Activated CD8-positive, alpha-beta T cell treated with anti-CD3 and anti-CD28 coated beads, Interleukin-2, amount 10 ng/mL, durations not matched to agents 7 days and 5 days (primary cell): ENCODE measurements at regions not wholly inside any gene's neighbourhood (a gene's known extent, or its start where the extent isn't known, plus 50 kb on each side); places are given as distances from the start of the nearest gene placed in this dataset.
"Not testable (repeated sequence)": the region's sequence is repeated elsewhere in the genome, so short reads cannot be mapped to it uniquely, and the experiment has no call there.

Experiments
- ATAC-seq: fragments of 150-1000 bp; cut with Tn5 transposase; one replicate; pipeline ENCODE4 v1.10.0; 2021; ENCODE audit warnings: moderate library complexity
- CTCF ChIA-PET: fragments of 350-600 bp; sonication (Branson Sonifier 250); formaldehyde crosslinking; loops from one replicate; lab custom pipeline; 2021; ENCODE audit warnings: antibody characterized with exemption; lab: Charles Lee
- POLR2A ChIA-PET: fragments of 350-600 bp; sonication (Branson Sonifier 250); formaldehyde crosslinking; loops from one replicate; lab custom pipeline; 2021; ENCODE audit warnings: antibody characterized with exemption; lab: Charles Lee
- DNase-seq: peaks from one replicate; pipeline ENCODE4 v3.0.0-alpha.2; 2020
- H3K27ac Mint-ChIP-seq: one replicate; pipeline ENCODE4 v1.8.0; 2021; ENCODE audit warnings: mild to moderate bottlenecking, mixed read lengths
- H3K27me3 Mint-ChIP-seq: one replicate; pipeline ENCODE4 v1.8.0; 2021; ENCODE audit warnings: low read depth, mixed read lengths
- H3K36me3 Mint-ChIP-seq: one replicate; pipeline ENCODE4 v1.8.0; 2021; ENCODE audit warnings: low read depth, mixed read lengths
- H3K4me1 Mint-ChIP-seq: one replicate; pipeline ENCODE4 v1.8.0; 2021; ENCODE audit warnings: low read depth, mixed read lengths
- H3K4me3 Mint-ChIP-seq: one replicate; pipeline ENCODE4 v1.8.0; 2021; ENCODE audit warnings: mild to moderate bottlenecking, mixed read lengths
- H3K9me3 Mint-ChIP-seq: one replicate; pipeline ENCODE4 v1.8.0; 2022; ENCODE audit warnings: mixed read lengths; ENCODE audit not compliant: insufficient read depth

GRCh38 chr2:51299370-51299769, 267.4 kb upstream of the NRXN1 start:
- CTCF ChIA-PET: no interaction called here
- POLR2A ChIA-PET: no interaction called here
- H3K27me3 Mint-ChIP-seq: no peaks in the 10 kb centered on the region
- DNase-seq: no peak
- H3K9me3 Mint-ChIP-seq: peaks cover 12% of the 10 kb centered on the region
- no peak overlapping the region for H3K4me3 Mint-ChIP-seq
- no peaks in the 10 kb centered on the region for H3K36me3 Mint-ChIP-seq
- no peak overlapping the region for H3K27ac Mint-ChIP-seq
- H3K4me1 Mint-ChIP-seq: no peaks in the 10 kb centered on the region
- no peak for ATAC-seq

GRCh38 chr2:51297488-51297887, 265.6 kb upstream of the NRXN1 start:
- no peak for ATAC-seq
- Mint-ChIP-seq H3K4me3 (no peak overlapping the region), H3K9me3 (peaks cover 13% of the 10 kb centered on the region), H3K27me3 (no peaks in the 10 kb centered on the region), H3K4me1 (no peaks in the 10 kb centered on the region), H3K36me3 (no peaks in the 10 kb centered on the region), H3K27ac (no peak overlapping the region)
- ChIA-PET POLR2A (no interaction called here), CTCF (no interaction called here)
- no peak for DNase-seq

GRCh38 chr2:51293566-51294200, 261.8 kb upstream of the NRXN1 start:
- no peak overlapping the region for H3K4me3 Mint-ChIP-seq
- H3K27ac Mint-ChIP-seq: no peak overlapping the region
- CTCF ChIA-PET: no interaction called here
- H3K36me3 Mint-ChIP-seq: no peaks in the 10 kb centered on the region
- H3K4me1 Mint-ChIP-seq: no peaks in the 10 kb centered on the region
- DNase-seq (no peak), ATAC-seq (no peak)
- H3K27me3 Mint-ChIP-seq: no peaks in the 10 kb centered on the region
- peaks cover 7% of the 10 kb centered on the region for H3K9me3 Mint-ChIP-seq
- POLR2A ChIA-PET: no interaction called here

GRCh38 chr2:51291762-51292551, 260.0 kb upstream of the NRXN1 start:
- H3K9me3 Mint-ChIP-seq: peaks cover 7% of the 10 kb centered on the region
- no peak overlapping the region for H3K27ac Mint-ChIP-seq
- H3K36me3 Mint-ChIP-seq: no peaks in the 10 kb centered on the region
- no peak overlapping the region for H3K4me3 Mint-ChIP-seq
- DNase-seq (no peak), ATAC-seq (no peak)
- ChIA-PET POLR2A (no interaction called here), CTCF (no interaction called here)
- no peaks in the 10 kb centered on the region for H3K4me1 Mint-ChIP-seq
- no peaks in the 10 kb centered on the region for H3K27me3 Mint-ChIP-seq

- Mint-ChIP-seq H3K4me3 (no peak overlapping the region), H3K4me1 (no peaks in the 10 kb centered on the region), H3K9me3 (peaks cover 7% of the 10 kb centered on the region), H3K27me3 (no peaks in the 10 kb centered on the region), H3K36me3 (no peaks in the 10 kb centered on the region), H3K27ac (no peak overlapping the region)
- CTCF ChIA-PET: no interaction called here
- POLR2A ChIA-PET: no interaction called here
- DNase-seq (no peak), ATAC-seq (no peak)
Measured at GRCh38 chr2:51290725-51291124, 258.8 kb upstream of the NRXN1 start.

- ChIA-PET POLR2A (no interaction called here), CTCF (no interaction called here)
- DNase-seq (no peak), ATAC-seq (no peak)
- Mint-ChIP-seq H3K27ac (no peak overlapping the region), H3K9me3 (peaks cover 11% of the 10 kb centered on the region), H3K4me3 (no peak overlapping the region), H3K4me1 (no peaks in the 10 kb centered on the region), H3K36me3 (no peaks in the 10 kb centered on the region), H3K27me3 (no peaks in the 10 kb centered on the region)
Measured at GRCh38 chr2:51289045-51289444, 257.1 kb upstream of the NRXN1 start.

- CTCF ChIA-PET: no interaction called here
- no peak overlapping the region for H3K4me3 Mint-ChIP-seq
- ATAC-seq (no peak), DNase-seq (no peak)
- POLR2A ChIA-PET: no interaction called here
- no peaks in the 10 kb centered on the region for H3K4me1 Mint-ChIP-seq
- H3K9me3 Mint-ChIP-seq: peaks cover 15% of the 10 kb centered on the region
- no peak overlapping the region for H3K27ac Mint-ChIP-seq
- H3K36me3 Mint-ChIP-seq: no peaks in the 10 kb centered on the region
- H3K27me3 Mint-ChIP-seq: no peaks in the 10 kb centered on the region
Measured at GRCh38 chr2:51268191-51268590, 236.3 kb upstream of the NRXN1 start.

- no peak overlapping the region for H3K4me3 Mint-ChIP-seq
- no peaks in the 10 kb centered on the region for H3K27me3 Mint-ChIP-seq
- no peak for ATAC-seq
- H3K4me1 Mint-ChIP-seq: no peaks in the 10 kb centered on the region
- no peak overlapping the region for H3K27ac Mint-ChIP-seq
- DNase-seq: no peak
- ChIA-PET CTCF (no interaction called here), POLR2A (no interaction called here)
- no peaks in the 10 kb centered on the region for H3K36me3 Mint-ChIP-seq
- peaks cover 10% of the 10 kb centered on the region for H3K9me3 Mint-ChIP-seq
Measured at GRCh38 chr2:51265539-51265938, 233.6 kb upstream of the NRXN1 start.

- Mint-ChIP-seq H3K27me3 (no peaks in the 10 kb centered on the region), H3K27ac (no peak overlapping the region), H3K36me3 (no peaks in the 10 kb centered on the region), H3K9me3 (peaks cover 11% of the 10 kb centered on the region), H3K4me1 (no peaks in the 10 kb centered on the region), H3K4me3 (no peak overlapping the region)
- ChIA-PET CTCF (no interaction called here), POLR2A (no interaction called here)
- no peak for DNase-seq
- ATAC-seq: no peak
Measured at GRCh38 chr2:51263951-51264350, 232.0 kb upstream of the NRXN1 start.

- H3K36me3 Mint-ChIP-seq, H3K4me1 Mint-ChIP-seq, CTCF ChIA-PET, H3K4me3 Mint-ChIP-seq, ATAC-seq, H3K27ac Mint-ChIP-seq, DNase-seq, H3K27me3 Mint-ChIP-seq, POLR2A ChIA-PET: not testable (repeated sequence)
- H3K9me3 Mint-ChIP-seq: peaks cover 11% of the 10 kb centered on the region
Measured at GRCh38 chr2:51263101-51263500, 231.2 kb upstream of the NRXN1 start.

- no peak for DNase-seq
- H3K4me1 Mint-ChIP-seq: no peaks in the 10 kb centered on the region
- CTCF ChIA-PET: no interaction called here
- H3K4me3 Mint-ChIP-seq: no peak overlapping the region
- POLR2A ChIA-PET: no interaction called here
- peaks cover 21% of the 10 kb centered on the region for H3K9me3 Mint-ChIP-seq
- no peak for ATAC-seq
- no peak overlapping the region for H3K27ac Mint-ChIP-seq
- H3K36me3 Mint-ChIP-seq: no peaks in the 10 kb centered on the region
- H3K27me3 Mint-ChIP-seq: no peaks in the 10 kb centered on the region
Measured at GRCh38 chr2:51258301-51258700, 226.4 kb upstream of the NRXN1 start.

- Mint-ChIP-seq H3K4me3 (no peak overlapping the region), H3K9me3 (peaks cover 31% of the 10 kb centered on the region), H3K36me3 (no peaks in the 10 kb centered on the region), H3K27me3 (no peaks in the 10 kb centered on the region), H3K27ac (no peak overlapping the region), H3K4me1 (no peaks in the 10 kb centered on the region)
- CTCF ChIA-PET: no interaction called here
- DNase-seq (no peak), ATAC-seq (no peak)
- POLR2A ChIA-PET: no interaction called here
Measured at GRCh38 chr2:51256736-51257135, 224.8 kb upstream of the NRXN1 start.
